Endothelial cell of umbilical vein (primary cell): ENCODE measurements at regions not wholly inside any gene's neighbourhood (a gene's known extent, or its start where the extent isn't known, plus 50 kb on each side); places are given as distances from the start of the nearest gene placed in this dataset.

Experiments used
- BruUV-seq: library from RNA; stranded (reverse); fragments of 400-500 nt; replicated peaks from 2 replicates; lab custom pipeline; 2021; lab: Mats Ljungman, UMichigan
- CTCF ChIA-PET: fragments of 300-600, 350-600 bp; sonication (Branson Sonifier 250); formaldehyde crosslinking; loops from one replicate; lab custom pipeline; 2021; ENCODE audit warnings: antibody characterized with exemption, inconsistent platforms; lab: Charles Lee
- POLR2A ChIA-PET: fragments of 300-600, 350-600 bp; sonication (Branson Sonifier 250); formaldehyde crosslinking; loops from one replicate; lab custom pipeline; 2021; ENCODE audit warnings: antibody characterized with exemption, inconsistent platforms; lab: Charles Lee
- DNase-seq: peaks from one replicate; pipeline ENCODE4 v3.0.0-alpha.2; 2011; ENCODE audit warnings: low read depth, low spot score
- FAIRE-seq: peaks from 2 replicates; lab custom pipeline; 2011; peaks lifted over from hg19 to GRCh38; lab: Jason Lieb, UNC
- H2AFZ ChIP-seq: 2 replicates; pipeline ENCODE4 v1.6.0; 2012; ENCODE audit warnings: low read depth, low read length, control low read depth, inconsistent platforms
- H3K27ac ChIP-seq: 2 replicates; pipeline ENCODE4 v1.5.1; 2011; ENCODE audit warnings: low read depth, mild to moderate bottlenecking, control low read depth, low read length, moderate library complexity; ENCODE audit not compliant: insufficient read depth
- H3K27me3 ChIP-seq, 2 experiments: 2 replicates each; pipeline versions ENCODE4 v1.6.0 to v1.6.1; 2011; ENCODE audit warnings: low read length in 2 of 2, mixed read lengths in 1 of 2; ENCODE audit not compliant: control insufficient read depth in 2 of 2, insufficient read depth in 2 of 2
- H3K36me3 ChIP-seq, 2 experiments: 2 replicates in 1 of 2; 3 replicates in 1 of 2; pipeline ENCODE4 v1.5.1; 2011; ENCODE audit warnings: low read length in 2 of 2, mild to moderate bottlenecking in 1 of 2, moderate library complexity in 1 of 2; ENCODE audit not compliant: control insufficient read depth in 2 of 2, insufficient read depth in 2 of 2; ENCODE audit errors: extremely low read depth in 1 of 2
- H3K4me1 ChIP-seq: 3 replicates; pipeline ENCODE4 v1.5.1; 2011; ENCODE audit warnings: mild to moderate bottlenecking, low read length; ENCODE audit not compliant: control insufficient read depth, insufficient read depth; ENCODE audit errors: extremely low read depth
- H3K4me2 ChIP-seq: 2 replicates; pipeline ENCODE4 v1.6.1; 2011; ENCODE audit warnings: low read length, control low read depth, mixed read lengths; ENCODE audit not compliant: insufficient read depth
- H3K4me3 ChIP-seq, 3 experiments: fragments of 200-600 bp in 1 of 3; sonication (generic), shearing (Covaris generic) in 1 of 3; replicated peaks in 1 of 3; 2 replicates each; pipeline ENCODE4 v1.5.1; 2011 to 2016; ENCODE audit warnings: control low read depth in 3 of 3, low read length in 3 of 3, mild to moderate bottlenecking in 2 of 3, inconsistent platforms in 1 of 3, low read depth in 1 of 3, moderate library complexity in 1 of 3; ENCODE audit not compliant: insufficient read depth in 1 of 3
- H3K79me2 ChIP-seq: 2 replicates; pipeline ENCODE4 v1.6.0; 2012; ENCODE audit warnings: low read length, inconsistent platforms; ENCODE audit not compliant: control insufficient read depth, insufficient read depth
- H3K9ac ChIP-seq: replicated peaks from 2 replicates; pipeline ENCODE3; 2011; ENCODE audit warnings: low read length, control low read depth; ENCODE audit not compliant: insufficient read depth; ENCODE audit errors: extremely low read depth
- H3K9me1 ChIP-seq: replicated peaks from 3 replicates; pipeline ENCODE4 v1.6.0; 2011; ENCODE audit warnings: mild to moderate bottlenecking, low read length; ENCODE audit not compliant: control insufficient read depth, insufficient read depth; ENCODE audit errors: extremely low read depth
- H3K9me3 ChIP-seq: replicated peaks from 2 replicates; pipeline ENCODE4 v1.5.1; 2012; ENCODE audit warnings: low read length, inconsistent platforms; ENCODE audit not compliant: control insufficient read depth, insufficient read depth
- H4K20me1 ChIP-seq: replicated peaks from 2 replicates; pipeline ENCODE3; 2011; ENCODE audit warnings: mild to moderate bottlenecking, low read length; ENCODE audit not compliant: control insufficient read depth, insufficient read depth; ENCODE audit errors: extremely low read depth
- CTCF ChIP-seq, 2 donors: IDR thresholded peaks; 1 replicate in 1 of 2; 2 replicates in 1 of 2; pipeline ENCODE4 v1.5.1; 2011; ENCODE audit warnings: low read length in 2 of 2, mild to moderate bottlenecking in 2 of 2, moderate library complexity in 2 of 2, control low read depth in 1 of 2, inconsistent platforms in 1 of 2, low read depth in 1 of 2; ENCODE audit not compliant: insufficient read depth in 1 of 2; ENCODE audit errors: extremely low read depth in 1 of 2
- EZH2 ChIP-seq: IDR thresholded peaks from 2 replicates; pipeline ENCODE4 v1.6.1; 2012; ENCODE audit warnings: borderline replicate concordance, low read depth, mild to moderate bottlenecking, moderate library complexity, low read length, inconsistent platforms; ENCODE audit not compliant: severe bottlenecking
- FOS ChIP-seq: IDR thresholded peaks from 2 replicates; pipeline ENCODE4 v1.6.1; 2011; ENCODE audit warnings: mild to moderate bottlenecking, low read length, moderate library complexity, borderline replicate concordance; ENCODE audit not compliant: insufficient read depth
- GATA2 ChIP-seq: IDR thresholded peaks from 2 replicates; pipeline ENCODE4 v1.7.0; 2011; ENCODE audit warnings: low read depth, mild to moderate bottlenecking, moderate library complexity, mixed read lengths, low read length; ENCODE audit not compliant: insufficient read length, insufficient read depth
- JUN ChIP-seq: IDR thresholded peaks from 2 replicates; pipeline ENCODE4 v1.6.1; 2011; ENCODE audit warnings: borderline replicate concordance, low read depth; ENCODE audit not compliant: insufficient read length, insufficient read depth
- MAX ChIP-seq: IDR thresholded peaks from 2 replicates; pipeline ENCODE4 v1.6.1; 2011; ENCODE audit not compliant: insufficient read depth, insufficient read length
- MYC ChIP-seq: IDR thresholded peaks from one replicate; pipeline ENCODE4 v1.6.1; 2011; ENCODE audit warnings: mild to moderate bottlenecking, low read depth, low read length
- POLR2A ChIP-seq: IDR thresholded peaks from 2 replicates; pipeline ENCODE4 v1.6.1; 2012; ENCODE audit warnings: low read depth, mild to moderate bottlenecking, control low read depth, low read length
- POLR2AphosphoS5 ChIP-seq: IDR thresholded peaks from 2 replicates; pipeline ENCODE4 v1.6.1; 2012; ENCODE audit warnings: low read depth, mild to moderate bottlenecking, control low read depth, low read length, moderate library complexity; ENCODE audit not compliant: insufficient read depth
- dilution Hi-C: fragments of 300-500 bp; cut with MboI; formaldehyde crosslinking; loops from one replicate; pipeline ENCODE4 v1.15.0; 2019; ENCODE audit warnings: low sequenced_read_pairs; ENCODE audit not compliant: extremely low pct_ligation_motif_present
- intact Hi-C: fragments of 100-400 bp; cut with micrococcal nuclease; formaldehyde crosslinking; loops from one replicate; pipeline ENCODE4 v1.10.0; 2022

- TF ChIP-seq JUN = no peak
- TF ChIP-seq GATA2 = no peak
- no peak for TF ChIP-seq MAX
- TF ChIP-seq CTCF (IDR thresholded peaks at IDR 0.05; ENCODE audit: extremely low read depth in 1 of 2, insufficient read depth in 1 of 2, low read depth in 1 of 2, low read length in 2 of 2) = no peak
- no peak for TF ChIP-seq MYC
- TF ChIP-seq FOS = no peak
- TF ChIP-seq POLR2AphosphoS5 = no peak
- TF ChIP-seq POLR2A = no peak
- no peak for TF ChIP-seq EZH2
- no peaks in the 10 kb centered on the region for H4K20me1 ChIP-seq
- no peaks in the 10 kb centered on the region for H3K9me3 ChIP-seq
- no TSS peak for BruUV-seq
- no peak overlapping the region for H3K4me2 ChIP-seq
- H3K36me3 ChIP-seq = no peaks in the 10 kb centered on the region
- POLR2A ChIA-PET = no interaction called here
- no peak overlapping the region for H3K27ac ChIP-seq
- no peak overlapping the region for H3K9ac ChIP-seq
- CTCF ChIA-PET = no interaction called here
- H3K4me3 ChIP-seq = no peak overlapping the region
- DNase-seq = no peak
- dilution Hi-C loops (no loop called here), intact Hi-C loops (no loop called here)
- no peak for FAIRE-seq
- no peaks in the 10 kb centered on the region for H3K27me3 ChIP-seq
- no peak overlapping the region for H2AFZ ChIP-seq
- H3K9me1 ChIP-seq = no peaks in the 10 kb centered on the region
- H3K4me1 ChIP-seq = no peaks in the 10 kb centered on the region
- no peaks in the 10 kb centered on the region for H3K79me2 ChIP-seq
Observed at GRCh38 chr3:95813244-95813643, 1001.1 kb upstream of the EPHA6 start.
